Hepatic stellate cell (primary cell): ENCODE measurements at regions not wholly inside any gene's neighbourhood (a gene's known extent, or its start where the extent isn't known, plus 50 kb on each side); places are given as distances from the start of the nearest gene placed in this dataset.
"Not testable (repeated sequence)": the region's sequence is repeated elsewhere in the genome, so short reads cannot be mapped to it uniquely, and the experiment has no call there.

Experiments
- DNase-seq: peaks from one replicate; pipeline ENCODE4 v3.0.0; 2011; ENCODE audit warnings: low spot score

DNA sequence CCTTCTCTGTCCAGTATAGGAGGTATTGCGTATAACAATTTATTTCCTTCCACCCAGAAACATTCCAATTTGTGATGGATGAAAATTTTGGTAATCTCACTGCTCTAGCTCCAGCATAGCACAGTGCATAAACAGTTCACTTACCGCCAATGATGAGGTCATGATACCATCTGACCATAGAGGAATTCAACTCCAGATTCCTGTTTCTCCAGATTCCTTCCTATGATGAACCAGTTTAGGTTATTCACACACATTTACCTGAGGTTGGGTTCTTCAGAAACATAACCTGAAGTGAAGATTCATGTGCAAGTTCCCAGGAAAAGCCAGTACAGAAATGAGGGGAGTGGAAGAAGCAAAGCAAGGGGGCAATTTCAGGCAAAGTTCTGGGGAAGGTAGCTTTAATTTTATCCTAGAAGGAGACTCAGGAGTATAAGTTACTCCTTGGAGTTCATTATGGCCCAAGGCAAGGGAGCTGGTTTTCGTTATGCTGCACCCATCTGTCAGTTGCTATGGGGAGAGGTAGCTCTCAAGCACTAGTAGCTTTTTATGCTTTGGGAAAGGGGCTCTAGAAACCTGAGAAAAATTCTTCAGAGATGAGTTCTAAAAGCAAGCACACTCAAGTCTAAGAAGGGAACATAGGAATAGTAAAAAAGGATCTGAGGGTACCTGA is 121.6 kb downstream of the CASP12 start:
- no peak for DNase-seq

DNA sequence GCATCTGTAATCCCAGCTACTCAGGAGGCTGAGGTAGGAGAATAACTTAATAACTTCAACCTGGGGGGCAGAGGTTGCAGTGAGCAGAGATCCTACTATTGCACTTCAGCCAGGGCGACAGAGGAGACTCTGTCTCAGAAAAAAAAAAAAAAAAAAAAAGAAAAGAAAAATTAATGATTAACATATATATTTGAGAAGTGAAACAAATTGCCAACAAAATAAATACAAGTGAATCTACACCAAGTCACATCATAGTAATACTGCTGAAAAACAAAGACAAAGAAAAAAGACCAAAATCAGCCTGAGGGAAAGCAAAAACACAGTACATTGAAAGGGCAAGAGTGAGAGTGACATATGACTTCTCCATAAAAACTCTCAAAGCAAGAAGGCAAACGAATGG is 123.7 kb downstream of the CASP12 start:
- no peak for DNase-seq

DNA sequence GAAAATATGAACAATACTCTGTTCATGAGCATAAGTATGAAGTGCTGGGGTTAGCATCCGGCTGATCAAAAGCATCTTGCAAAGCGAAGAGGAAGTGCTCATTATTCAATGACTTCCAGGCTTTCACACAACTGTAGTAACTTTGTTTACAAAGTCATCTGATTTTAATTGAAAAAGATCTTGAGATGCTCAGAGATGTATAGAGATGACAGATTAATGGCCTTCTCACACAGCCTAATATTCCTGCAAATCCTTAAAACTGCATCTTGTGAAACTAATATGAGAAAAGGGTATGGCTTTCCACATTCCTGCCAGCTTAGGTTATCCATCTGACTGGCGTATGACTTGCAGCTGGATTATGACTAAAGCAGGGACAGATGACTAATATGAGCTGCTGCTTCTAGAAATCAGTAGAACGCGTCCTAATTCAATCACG is 125.4 kb downstream of the CASP12 start:
- DNase-seq = peak; percentile 40

DNA sequence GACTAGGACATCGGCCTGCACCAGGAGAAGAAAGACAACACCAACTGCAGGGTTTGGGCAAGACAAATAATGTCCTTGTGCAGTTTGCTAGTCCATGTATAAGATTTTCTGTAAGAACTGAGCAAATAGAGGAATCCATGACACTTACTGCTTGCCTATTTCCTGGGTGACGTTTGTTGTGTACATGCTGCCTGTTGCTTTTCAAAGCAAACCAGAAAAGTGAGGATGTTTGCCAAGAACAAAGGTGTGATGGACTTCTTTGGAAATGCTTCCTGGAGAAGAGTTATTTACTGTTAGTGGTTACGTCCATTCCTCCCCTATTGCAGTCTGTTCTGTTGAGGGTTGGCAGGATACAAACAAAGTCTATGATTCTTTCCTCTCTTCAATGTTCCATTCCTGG is 126.5 kb downstream of the CASP12 start:
- DNase-seq = no peak

DNA sequence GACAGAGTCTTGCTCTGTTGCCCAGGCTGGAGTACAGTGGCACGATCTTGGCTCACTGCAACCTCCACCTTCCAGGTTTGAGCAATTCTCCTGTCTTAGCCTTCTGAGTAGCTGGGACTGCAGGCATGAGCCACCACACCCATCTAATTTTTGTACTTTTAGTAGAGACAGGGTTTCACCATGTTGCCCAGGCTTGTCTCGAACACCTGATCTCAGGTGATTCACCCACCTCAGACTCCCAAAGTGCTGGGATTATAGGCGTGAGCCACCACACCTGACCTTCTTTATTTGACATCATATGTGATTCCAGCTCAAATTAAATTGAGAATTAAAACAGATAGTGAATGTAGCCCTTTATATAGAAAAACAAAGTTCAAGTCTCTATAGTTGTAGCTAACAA is 127.2 kb downstream of the CASP12 start:
- not testable (repeated sequence) for DNase-seq

DNA sequence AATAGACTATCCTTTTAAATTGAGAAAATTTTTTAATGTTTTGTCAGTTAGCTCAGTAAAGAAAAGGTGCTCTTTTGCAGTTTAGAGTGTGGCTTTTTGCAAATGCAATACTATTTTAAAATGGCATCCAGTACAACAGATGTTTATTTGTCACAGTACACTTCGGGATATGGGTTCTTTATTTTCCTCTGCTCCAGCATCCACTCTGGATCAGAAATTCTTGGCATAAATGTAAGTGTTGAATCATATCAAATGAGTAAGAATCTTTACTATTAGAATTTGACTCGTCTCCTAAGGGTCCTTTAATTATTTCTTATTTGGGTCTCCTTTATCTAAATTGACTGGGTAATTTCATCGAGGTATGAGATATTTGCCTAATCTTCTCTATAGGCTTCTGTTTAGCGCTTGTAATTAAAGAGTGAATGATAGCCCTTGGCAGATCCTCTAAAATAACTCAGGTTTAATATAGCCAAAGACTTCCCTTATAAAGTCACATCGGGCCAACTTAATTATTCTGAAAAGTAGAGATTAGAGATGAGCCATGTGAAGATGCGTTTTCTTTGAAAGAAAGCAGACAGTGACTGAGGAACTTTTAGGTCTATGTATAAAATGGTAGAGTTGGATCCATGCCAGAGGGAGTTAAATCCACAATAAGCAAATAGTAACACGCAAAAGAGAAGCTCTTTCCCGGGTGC is 132.7 kb downstream of the CASP12 start:
- DNase-seq = no peak

DNA sequence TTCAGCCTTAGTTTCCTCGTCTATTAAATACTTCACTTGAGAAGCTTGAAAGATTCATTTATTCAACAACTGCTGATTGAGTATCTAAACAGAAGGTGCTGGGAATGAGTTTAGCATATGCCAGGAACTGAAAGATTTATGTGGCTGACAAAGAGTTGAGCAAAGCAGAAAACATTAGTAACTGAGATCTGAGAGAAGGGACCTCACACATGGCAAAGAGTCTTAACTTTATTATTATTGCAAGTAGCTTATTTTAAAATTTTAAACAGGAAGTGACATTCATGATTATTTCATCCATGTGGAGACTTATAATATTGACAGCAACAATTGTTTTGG is 133.6 kb downstream of the CASP12 start:
- no peak for DNase-seq

DNA sequence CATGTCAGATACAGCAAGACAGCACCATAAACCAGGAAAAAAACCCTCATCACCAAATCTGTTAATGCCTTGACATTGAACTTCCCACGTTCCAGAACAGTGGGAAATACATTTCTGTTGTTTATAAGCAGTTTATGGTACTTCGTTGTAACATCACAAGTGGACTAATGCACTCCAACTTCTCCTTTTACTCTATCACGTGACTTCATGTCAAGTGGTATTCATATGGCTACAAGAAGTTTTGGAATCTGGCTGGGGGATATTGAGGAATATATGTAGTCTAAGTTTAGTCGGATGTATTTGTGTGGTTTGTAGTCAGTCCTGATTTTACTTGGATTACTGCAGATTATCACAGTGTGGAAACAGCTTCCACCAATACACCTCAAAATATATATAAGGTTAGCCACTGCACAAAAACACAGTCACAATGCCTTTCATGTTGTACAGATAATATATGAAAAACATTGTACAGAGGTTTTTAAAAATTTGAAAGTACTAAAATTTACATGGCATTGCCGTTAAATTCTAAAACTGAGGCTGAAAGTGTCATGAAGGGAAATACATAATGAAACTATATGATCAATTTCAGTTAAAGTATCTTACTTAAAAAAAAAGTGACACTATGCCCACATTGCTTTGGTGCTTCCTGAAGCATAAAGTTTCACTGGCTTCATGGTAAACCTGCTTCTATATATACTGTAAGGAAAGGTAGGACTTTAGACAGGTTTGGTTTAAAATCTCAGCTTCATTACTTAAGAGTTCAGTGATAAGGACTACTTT is 134.1 kb downstream of the CASP12 start:
- DNase-seq = no peak

DNA sequence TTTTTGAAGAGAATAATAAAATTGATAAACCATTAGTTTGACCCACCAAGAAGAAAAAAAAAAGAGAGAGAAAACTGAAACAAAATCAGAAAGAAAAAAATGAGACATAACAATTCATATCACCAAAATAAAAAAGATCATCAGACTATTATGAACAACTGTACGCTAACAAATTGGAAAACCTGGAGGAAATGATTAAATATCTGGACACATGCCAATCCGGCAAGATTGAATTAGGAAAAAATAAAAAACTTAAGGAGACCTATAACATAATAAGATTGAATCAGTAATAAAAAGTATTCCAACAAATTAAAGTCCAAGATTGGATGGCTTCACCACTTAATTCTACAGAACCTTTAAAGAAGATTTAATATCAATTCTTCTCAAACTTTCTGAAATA is 136.7 kb downstream of the CASP12 start:
- no peak for DNase-seq

DNA sequence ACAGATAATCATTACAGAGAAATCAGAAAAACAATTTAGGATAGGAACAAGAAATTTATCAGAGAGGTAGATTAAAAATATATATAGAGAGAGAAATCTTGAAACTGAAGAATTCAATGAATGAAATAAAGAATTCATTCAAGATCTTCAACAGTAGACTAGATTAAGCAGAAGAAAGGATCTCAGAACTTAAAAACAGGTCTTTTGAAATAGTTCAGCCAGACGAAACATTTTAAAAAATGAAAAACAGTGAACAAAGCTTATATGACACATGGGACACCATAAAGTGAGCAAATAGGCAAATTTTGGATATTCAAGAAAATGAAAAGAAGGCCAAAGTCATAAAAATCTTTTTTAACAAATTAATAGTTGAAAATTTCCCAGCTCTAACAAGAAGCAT is 138.8 kb downstream of the CASP12 start:
- DNase-seq = no peak

DNA sequence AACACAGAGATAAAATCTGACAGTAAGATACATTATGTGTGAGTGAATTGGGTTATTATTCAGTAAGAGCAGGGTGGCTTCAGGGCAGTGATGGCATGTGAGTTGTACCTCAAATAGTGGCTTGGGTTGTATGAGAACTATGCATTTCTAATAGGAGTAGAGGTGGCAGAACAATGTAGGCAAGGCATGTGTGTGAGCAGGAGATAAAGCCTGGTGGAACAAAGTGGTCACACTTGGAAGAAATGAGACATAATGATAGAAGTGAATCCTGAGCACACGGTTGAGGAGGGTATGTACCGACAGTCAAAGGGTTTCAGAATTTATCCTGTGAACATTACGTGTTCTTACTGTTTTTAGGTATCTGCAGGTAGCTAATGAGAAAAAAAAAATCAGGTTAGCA is 159.3 kb downstream of the CASP12 start:
- no peak for DNase-seq

DNA sequence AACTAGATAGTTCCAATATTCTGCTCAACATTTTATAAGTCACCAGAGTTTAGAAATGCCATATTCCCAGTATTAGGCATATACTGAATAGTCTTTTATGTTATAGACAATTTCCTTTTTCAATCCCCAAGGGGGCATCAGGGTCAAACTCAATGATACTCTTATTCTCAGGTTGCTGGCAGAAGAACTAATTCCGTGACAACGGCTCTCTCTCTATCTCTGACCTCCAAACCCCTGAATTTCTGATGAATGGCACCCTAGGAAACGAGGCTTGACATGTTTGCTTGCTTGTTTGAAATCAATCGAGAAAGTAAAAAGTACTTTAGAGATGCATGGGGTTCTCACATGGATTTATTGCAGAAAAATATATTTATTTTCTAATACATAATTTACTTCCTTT is 160.1 kb downstream of the CASP12 start:
- no peak for DNase-seq

DNA sequence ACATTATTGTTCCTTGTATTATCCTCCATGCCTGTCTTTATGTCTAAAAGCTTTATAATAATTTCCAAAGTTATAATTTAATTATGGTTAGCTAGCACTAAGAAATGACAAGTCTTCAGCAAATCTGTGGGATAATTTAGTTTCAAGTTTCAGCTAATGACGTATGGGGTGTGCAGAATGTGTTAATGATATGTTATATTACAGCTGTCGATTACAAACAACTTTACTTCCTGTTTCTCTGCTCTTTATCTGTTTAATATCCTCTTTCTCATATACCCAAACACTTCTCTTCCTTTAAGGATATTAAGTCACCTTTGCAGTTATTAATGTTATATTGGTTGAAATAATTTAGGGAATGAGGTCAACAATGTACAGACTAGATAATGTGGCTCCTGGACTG is 161.8 kb downstream of the CASP12 start:
- DNase-seq = no peak

DNA sequence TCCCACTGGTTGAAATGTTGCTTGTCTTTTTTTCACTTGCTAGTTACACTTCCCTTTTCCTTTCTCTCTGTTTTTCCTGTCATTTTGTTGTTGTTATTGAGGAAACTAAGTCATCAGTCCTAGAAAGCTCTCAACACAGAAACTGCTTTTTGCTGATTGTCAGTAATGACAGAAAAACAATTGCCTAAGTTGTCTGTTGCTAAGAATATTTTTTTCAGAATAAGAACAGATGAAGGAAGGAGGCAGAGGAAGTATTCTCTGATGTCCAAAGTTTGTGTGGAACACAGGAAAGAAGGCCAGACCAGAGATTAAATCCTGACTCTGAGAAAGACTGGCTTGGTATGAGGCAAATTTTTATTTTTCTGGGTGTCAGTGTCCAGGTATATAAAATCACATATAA is 163.3 kb downstream of the CASP12 start:
- no peak for DNase-seq

DNA sequence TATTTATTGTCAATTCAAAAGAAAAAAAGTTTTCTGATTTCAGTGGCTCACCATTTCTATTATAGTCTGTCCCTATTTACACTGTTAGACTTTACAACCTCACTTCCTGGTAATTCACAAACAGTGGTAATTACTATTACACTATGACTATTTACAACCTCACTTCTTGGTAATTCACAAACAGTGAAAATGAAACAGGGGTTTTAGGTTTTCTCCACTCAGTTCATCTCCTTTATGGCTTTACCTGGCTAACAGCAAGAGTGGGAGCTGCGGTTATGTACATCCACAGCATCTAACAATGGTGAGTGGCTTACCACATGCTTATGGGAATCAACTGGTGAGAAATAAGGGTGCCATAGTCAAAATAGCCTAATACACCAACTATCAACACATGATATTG is 166.4 kb downstream of the CASP12 start:
- no peak for DNase-seq

DNA sequence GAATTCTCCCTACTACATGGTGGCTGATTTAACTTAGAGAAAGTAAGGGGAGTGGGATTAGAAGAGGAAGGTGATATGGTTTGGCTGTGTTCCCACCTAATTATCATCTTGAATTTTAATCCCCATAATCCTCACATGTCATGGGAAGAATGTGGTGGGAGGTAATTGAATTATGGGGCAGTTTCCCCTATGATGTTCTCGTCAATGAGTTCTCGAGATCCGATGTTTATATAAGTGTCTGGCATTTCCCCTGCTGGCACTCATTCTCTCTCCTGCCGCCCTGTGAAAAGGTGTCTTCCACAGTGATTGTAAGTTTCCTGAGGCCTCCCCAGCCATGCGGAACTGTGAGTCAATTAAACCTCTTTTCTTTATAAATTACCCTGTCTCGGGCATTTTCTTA is 169.3 kb downstream of the CASP12 start:
- no peak for DNase-seq

DNA sequence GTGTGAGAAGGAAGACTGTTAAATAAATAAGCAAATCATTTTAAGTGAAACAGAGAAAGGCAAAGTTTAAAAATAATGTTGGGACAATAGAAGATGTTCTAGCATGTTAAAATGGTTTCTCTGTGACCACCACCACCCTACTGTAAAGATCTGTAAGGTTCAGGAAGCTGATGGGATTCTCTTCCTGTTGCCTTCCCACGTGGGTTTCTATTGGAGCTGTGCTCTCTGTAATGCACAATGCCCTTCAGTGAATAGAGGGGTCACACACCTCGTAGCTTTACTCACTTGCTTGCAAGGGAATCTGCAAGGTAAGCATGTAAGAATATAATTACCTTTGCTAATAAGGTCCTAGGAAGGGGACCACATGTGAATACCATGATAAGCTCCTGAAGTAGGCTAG is 170.5 kb downstream of the CASP12 start:
- no peak for DNase-seq

DNA sequence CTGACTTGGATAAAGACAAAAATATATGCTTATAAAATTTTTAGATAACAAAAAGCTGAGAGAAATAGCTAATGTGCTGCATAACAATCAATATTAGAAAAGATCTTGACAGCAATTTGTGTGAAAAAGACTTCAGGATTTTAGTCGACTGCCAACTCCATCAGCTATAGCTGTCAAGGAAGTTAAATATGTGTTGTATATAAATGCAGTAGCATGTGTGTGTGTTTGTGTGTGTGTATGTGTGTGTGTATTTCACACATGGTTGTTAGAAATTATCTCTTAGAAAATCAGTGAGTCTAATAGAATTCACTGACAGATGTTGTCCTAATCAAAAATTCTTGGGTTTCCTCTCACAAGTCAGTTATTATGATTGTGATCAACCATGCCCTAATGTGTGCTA is 171.2 kb downstream of the CASP12 start:
- no peak for DNase-seq

DNA sequence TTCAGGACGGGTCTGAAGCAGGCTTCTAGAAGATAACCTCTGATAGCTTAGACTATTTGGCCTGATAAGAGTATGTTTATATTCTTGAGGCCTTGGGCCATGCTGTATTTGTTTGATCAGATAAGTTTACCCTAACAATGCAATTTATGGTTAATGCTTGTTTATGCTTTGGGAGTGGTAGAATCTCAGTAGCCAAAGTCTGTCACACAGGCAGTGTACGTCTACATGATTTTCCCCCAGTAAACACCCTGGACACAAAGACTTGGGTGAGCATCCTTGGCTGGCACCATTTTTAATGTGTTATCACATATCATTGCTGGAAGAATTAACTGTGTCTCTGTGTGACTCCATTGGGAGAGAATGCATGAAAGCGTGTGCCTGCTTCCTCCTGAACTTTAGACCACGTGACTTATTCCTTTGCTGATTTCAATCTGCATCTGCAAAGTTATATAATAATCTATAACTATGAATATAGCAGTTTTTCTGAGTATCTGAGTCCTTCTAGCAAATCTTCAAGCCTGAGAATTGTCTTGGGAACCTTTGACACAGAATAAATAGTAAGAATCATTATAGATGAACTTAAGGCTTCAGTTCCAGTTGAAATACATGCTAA is 172.4 kb downstream of the CASP12 start:
- DNase-seq = no peak

DNA sequence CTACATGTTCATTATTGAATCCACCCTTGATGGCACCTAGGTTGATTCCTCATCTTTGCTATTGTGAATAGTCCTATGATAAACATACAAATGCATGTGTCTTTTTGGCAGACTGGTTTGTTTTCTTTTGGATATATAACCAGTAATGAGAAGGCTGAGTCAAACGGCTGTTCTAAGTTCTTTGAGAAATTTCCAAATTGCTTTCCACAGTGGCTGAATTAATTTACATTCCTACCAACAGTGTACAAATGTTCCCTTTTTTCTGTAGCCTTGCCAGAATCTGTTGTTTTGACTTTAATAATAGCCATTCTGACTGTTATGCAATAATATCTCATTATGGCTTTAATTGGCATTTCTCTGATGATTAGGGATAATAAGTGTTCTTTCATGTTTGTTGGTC is 184.9 kb downstream of the CASP12 start:
- DNase-seq = no peak

DNA sequence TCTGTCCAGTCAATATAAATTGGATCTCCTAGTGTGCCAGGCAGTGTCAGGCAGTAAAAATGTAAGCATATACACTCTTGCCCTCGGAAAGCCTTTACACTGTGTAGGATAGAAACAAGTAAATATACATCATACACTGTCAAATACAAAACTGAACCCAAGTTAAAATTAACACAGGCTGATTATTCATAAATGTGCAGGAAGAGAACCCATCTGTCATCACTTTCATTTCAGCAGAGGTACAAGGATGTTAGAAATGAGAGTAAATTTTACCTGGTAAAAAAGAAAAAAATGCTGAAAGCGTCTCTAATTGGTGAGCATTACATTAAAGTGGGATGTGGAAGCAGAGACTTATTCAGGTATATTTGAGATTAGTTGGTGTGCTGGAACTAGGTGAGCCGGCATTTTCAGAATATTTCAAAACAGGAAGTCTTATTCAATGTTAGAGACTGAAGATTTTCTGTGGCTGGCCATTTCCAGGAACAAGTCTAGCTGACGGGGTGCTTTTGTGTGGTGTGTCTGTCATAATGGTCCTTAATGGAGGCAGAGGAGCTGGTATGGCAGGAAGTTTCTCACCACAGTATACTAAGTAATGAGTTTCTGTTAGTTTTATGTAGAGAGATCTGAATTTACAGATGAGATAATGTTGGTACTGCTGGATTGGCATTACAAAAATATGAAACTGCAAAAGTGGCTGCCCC is 192.6 kb downstream of the CASP12 start:
- no peak for DNase-seq

DNA sequence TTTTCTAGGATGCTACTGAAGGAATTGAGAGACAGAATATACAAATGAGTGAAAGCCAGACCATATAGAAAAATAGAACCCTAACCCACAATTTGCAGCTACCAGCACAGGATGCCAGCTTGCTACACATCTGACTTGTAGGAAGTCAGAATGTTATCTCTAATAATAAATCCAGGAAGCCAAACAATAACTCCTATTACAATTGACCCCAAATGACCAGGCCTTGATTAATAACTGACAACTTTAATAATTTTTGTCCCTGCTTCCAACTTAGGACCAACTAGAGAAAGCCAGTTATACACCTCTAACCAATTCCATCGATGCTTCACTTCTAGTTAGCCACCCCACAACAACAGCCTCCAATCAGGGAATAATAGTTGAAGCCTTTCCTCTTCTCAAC is 193.4 kb downstream of the CASP12 start:
- DNase-seq = no peak
